HUES48 (cell line): ENCODE measurements at regions not wholly inside any gene's neighbourhood (a gene's known extent, or its start where the extent isn't known, plus 50 kb on each side); places are given as distances from the start of the nearest gene placed in this dataset.
"Not testable (repeated sequence)": the region's sequence is repeated elsewhere in the genome, so short reads cannot be mapped to it uniquely, and the experiment has no call there.

Source experiments
- H3K27ac ChIP-seq: one replicate; pipeline ENCODE4 v1.7.0; 2013; ENCODE audit warnings: low read depth, low read length, inconsistent platforms
- H3K27me3 ChIP-seq: 2 replicates; pipeline ENCODE4 v1.6.1; 2013; ENCODE audit warnings: mild to moderate bottlenecking, low read length; ENCODE audit not compliant: control insufficient read depth, insufficient read depth
- H3K36me3 ChIP-seq: 2 replicates; pipeline ENCODE4 v1.6.1; 2013; ENCODE audit warnings: low read length; ENCODE audit not compliant: control insufficient read depth, insufficient read depth
- H3K4me1 ChIP-seq: 2 replicates; pipeline ENCODE4 v1.6.1; 2013; ENCODE audit warnings: mild to moderate bottlenecking, low read length; ENCODE audit not compliant: control insufficient read depth, insufficient read depth
- H3K4me3 ChIP-seq: 2 replicates; pipeline ENCODE4 v1.5.1; 2013; ENCODE audit warnings: mild to moderate bottlenecking, low read depth, low read length
- H3K9ac ChIP-seq: 2 replicates; pipeline ENCODE4 v1.6.1; 2013; ENCODE audit warnings: mild to moderate bottlenecking, low read depth, low read length, moderate library complexity
- H3K9me3 ChIP-seq: 2 replicates; pipeline ENCODE4 v1.6.1; 2013; ENCODE audit warnings: low read length; ENCODE audit not compliant: control insufficient read depth, insufficient read depth

DNA sequence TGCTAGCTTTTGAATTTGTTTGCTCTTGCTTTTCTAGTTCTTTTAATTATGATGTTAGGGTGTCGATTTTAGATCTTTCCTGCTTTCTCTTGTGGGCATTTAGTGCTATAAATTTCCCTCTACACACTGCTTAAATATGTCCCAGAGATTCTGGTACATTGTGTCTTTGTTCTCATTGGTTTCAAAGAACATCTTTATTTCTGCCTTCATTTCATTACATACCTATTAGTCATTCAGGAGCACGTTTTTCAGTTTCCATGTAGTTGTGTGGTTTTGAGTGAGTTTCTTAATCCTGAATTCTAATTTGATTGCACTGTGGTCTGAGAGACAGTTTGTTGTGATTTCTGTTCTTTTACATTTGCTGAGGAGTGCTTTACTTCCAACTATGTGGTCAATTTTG is 51.2 kb upstream of the MB21D2 start:
- not testable (repeated sequence) for H3K4me1 ChIP-seq, H3K27ac ChIP-seq, H3K36me3 ChIP-seq, H3K4me3 ChIP-seq, H3K9ac ChIP-seq, H3K27me3 ChIP-seq, H3K9me3 ChIP-seq

DNA sequence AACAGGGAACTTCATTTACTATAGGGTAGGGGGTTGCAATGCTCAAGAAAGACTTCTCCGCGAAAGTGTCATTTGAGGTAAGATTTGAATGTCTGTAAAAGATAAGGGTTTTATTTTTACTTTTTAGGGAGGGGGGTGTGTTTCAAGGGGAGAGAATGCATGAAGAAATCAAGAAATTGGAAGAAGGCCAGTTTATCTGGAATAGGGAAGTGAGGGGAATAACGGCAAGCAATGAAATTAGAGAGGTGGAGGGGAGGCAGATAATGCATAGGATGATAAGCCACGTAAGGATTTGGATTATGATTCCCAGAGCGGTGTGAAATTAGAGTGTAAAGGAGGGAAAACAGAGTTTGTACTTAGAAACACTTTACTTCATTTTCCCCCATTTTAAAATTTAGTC is 63.0 kb upstream of the MB21D2 start:
- no peak overlapping the region for H3K27ac ChIP-seq
- no peaks in the 10 kb centered on the region for H3K36me3 ChIP-seq
- H3K27me3 ChIP-seq = no peaks in the 10 kb centered on the region
- no peaks in the 10 kb centered on the region for H3K9me3 ChIP-seq
- no peaks in the 10 kb centered on the region for H3K4me1 ChIP-seq
- no peak overlapping the region for H3K4me3 ChIP-seq
- H3K9ac ChIP-seq = no peak overlapping the region

DNA sequence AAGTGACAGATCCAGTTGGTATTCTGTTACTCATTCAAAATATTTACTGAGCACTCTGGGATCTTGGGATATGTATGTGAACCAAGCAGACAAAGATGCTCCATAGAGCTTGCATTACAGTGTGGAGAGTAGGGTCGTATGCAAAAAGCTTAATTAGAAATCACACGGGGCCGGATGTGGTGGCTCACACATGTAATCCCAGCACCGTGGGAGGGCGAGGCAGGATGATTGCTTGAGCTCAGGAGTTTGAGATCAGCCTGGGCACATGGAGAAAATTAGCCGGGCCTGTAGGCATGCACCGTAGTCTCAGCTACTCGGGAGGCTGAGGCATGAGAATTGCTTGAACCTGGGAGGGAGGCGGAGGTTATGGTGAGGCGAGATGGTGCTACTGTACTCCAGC is 68.7 kb upstream of the MB21D2 start:
- Histone ChIP-seq H3K36me3 (no peaks in the 10 kb centered on the region), H3K4me3 (no peak overlapping the region), H3K4me1 (no peaks in the 10 kb centered on the region), H3K27ac (no peak overlapping the region), H3K9ac (no peak overlapping the region), H3K27me3 (no peaks in the 10 kb centered on the region), H3K9me3 (no peaks in the 10 kb centered on the region)

DNA sequence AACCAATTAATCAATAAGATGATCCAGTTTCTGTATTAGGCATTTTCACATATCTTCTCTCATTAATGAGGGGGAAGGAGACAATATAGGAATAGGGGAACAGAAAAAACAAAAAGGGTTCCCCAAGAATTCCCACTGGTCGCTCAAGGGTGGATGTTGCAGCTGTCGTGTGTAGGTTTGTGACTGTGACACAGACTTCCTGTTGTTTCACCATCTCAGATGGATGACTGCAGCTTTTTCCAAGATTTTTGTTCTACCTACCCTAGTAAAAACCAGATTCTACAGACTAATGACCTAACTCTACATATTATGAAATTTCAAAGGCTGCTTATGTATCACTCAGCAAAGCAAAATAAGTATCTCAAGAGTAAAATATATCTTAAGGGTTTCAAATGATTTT is 73.7 kb upstream of the MB21D2 start:
- Histone ChIP-seq H3K27me3 (no peaks in the 10 kb centered on the region), H3K36me3 (no peaks in the 10 kb centered on the region)

DNA sequence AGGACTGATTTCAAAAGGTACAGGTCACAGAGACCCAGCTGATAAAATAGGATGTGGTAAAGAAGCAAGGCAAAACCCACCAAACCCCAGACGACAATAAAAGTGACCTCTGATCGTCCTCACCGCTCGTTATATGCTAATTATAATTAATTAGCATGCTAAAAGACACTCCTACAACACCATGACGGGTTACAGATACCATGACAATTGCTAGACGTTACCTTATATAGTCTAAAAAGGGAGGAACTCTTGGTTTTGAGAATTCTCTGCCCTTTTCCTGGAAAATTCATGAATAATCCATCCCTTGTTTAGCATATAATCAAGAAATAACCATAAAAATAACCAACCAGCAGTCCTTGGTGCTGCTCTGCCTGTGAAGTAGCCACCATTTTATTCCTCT is 74.7 kb upstream of the MB21D2 start:
- Histone ChIP-seq H3K36me3 (no peaks in the 10 kb centered on the region), H3K9me3 (peaks cover 12% of the 10 kb centered on the region), H3K4me3 (no peak overlapping the region), H3K9ac (no peak overlapping the region), H3K27ac (no peak overlapping the region), H3K4me1 (peaks cover 7% of the 10 kb centered on the region; the same call in 1 of the 2 replicates), H3K27me3 (no peaks in the 10 kb centered on the region)

More for the DNA sequence above, 73.7 kb upstream of the MB21D2 start:
- peaks cover 7% of the 10 kb centered on the region; the same call in 1 of the 2 replicates for H3K4me1 ChIP-seq
- no peak overlapping the region for H3K4me3 ChIP-seq
- H3K9ac ChIP-seq = no peak overlapping the region
- peaks cover 12% of the 10 kb centered on the region for H3K9me3 ChIP-seq
- H3K27ac ChIP-seq = no peak overlapping the region

DNA sequence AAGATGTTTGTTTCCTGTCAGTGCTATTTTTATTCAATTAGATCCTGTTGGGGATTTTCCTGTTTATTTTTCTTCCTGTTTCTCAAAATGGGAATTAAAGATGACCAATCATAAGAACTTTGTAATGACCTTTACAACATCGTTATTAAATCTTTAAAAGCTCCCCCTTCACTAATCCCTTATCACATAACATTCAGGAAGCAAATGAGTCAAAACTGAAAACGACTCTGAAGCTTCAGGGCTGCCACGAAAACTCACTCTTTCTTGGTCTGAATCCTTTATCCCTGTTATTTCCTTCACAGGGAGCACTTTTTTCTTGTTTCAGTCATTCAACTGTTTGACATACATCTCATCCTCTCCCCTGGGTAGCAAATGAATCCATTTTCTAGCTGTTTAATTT is 75.8 kb upstream of the MB21D2 start:
- no peak overlapping the region for H3K9ac ChIP-seq
- H3K4me1 ChIP-seq = peaks cover 7% of the 10 kb centered on the region; the same call in 1 of the 2 replicates
- no peaks in the 10 kb centered on the region for H3K36me3 ChIP-seq
- no peak overlapping the region for H3K4me3 ChIP-seq
- H3K27ac ChIP-seq = no peak overlapping the region
- peaks cover 12% of the 10 kb centered on the region for H3K9me3 ChIP-seq
- H3K27me3 ChIP-seq = no peaks in the 10 kb centered on the region

DNA sequence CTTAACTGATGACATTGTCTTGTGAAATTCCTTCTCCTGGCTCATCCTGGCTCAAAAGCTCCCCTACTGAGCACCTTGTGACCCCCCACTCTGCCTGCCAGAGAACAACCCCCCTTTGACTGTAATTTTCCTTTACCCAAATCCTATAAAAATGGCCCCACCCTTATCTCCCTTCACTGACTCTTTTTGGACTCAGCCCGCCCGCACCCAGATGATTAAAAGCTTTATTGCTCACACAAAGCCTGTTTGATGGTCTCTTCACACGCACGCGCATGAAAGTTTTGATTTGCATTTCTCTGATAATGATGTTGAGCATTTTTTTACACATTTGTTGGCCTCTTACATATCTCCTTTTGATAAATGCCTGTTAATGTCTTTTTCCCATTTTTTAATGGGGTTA is 83.5 kb upstream of the MB21D2 start:
- not testable (repeated sequence) for H3K4me3 ChIP-seq, H3K36me3 ChIP-seq, H3K9me3 ChIP-seq, H3K4me1 ChIP-seq, H3K27me3 ChIP-seq, H3K9ac ChIP-seq, H3K27ac ChIP-seq

DNA sequence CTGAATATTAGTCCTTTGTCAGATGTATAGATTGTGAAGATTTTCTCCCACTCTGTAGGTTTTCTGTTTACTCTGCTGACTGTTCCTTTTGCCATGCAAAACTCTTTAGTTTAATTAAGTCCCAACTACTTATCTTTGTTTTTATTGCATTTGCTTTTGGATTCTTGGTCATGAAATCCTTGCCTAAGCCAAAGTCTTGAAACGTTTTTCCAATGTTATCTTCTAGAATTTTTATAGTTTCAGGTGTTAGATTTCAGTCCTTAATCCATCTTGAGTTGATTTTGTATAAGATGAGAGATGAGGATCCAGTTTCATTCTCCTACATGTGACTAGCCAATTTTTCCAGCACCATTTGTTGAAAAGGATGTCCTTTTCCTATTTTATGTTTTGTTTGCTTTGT is 86.0 kb upstream of the MB21D2 start:
- H3K36me3 ChIP-seq, H3K9ac ChIP-seq, H3K27ac ChIP-seq, H3K4me3 ChIP-seq, H3K9me3 ChIP-seq, H3K27me3 ChIP-seq, H3K4me1 ChIP-seq: not testable (repeated sequence)

DNA sequence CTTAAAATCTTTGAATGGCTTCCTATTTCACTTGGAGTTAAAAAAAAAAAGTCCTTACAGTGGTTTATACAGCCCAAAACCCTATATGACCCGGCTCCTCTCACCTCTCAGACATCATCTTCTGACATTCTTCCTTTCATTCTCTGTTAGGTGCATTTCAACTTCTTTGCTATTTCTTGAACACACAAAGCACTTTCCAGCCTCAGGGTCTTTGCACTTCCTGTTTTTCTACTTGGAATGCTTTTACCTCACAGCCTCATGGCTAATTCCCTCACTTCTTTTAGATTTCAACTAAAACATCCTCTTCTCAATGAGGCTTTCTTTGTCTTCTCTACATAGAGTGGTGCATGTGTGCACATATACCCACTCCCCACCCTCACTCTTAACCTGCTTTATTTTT is 91.0 kb upstream of the MB21D2 start:
- no peak overlapping the region for H3K9ac ChIP-seq
- H3K4me3 ChIP-seq = no peak overlapping the region
- no peaks in the 10 kb centered on the region for H3K4me1 ChIP-seq
- H3K36me3 ChIP-seq = no peaks in the 10 kb centered on the region
- peaks cover 8% of the 10 kb centered on the region; the same call in 1 of the 2 replicates for H3K9me3 ChIP-seq
- H3K27me3 ChIP-seq = no peaks in the 10 kb centered on the region
- no peak overlapping the region for H3K27ac ChIP-seq

DNA sequence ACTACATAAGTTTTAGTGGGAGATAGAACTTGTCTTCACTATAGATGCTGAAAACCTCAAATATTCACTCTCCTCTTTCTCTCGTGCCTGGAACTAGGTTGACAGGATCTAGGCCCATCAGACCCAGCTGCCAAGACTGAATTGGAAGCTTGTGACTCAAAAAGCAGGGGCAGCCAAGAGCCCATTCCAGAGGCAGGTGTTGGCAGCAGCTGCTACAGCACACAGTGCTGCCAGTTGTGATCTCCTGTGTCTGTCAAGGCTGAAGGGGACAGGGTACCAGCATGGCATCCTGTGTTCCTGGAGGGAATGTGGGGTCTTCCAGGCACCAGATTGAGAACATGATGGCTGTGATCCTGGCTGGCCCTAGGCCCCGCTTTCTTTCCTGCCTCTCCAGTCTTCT is 92.5 kb upstream of the MB21D2 start:
- Histone ChIP-seq H3K27ac (no peak overlapping the region), H3K9me3 (peaks cover 8% of the 10 kb centered on the region; the same call in 1 of the 2 replicates), H3K4me1 (no peaks in the 10 kb centered on the region), H3K9ac (no peak overlapping the region), H3K27me3 (no peaks in the 10 kb centered on the region), H3K36me3 (no peaks in the 10 kb centered on the region), H3K4me3 (no peak overlapping the region)

DNA sequence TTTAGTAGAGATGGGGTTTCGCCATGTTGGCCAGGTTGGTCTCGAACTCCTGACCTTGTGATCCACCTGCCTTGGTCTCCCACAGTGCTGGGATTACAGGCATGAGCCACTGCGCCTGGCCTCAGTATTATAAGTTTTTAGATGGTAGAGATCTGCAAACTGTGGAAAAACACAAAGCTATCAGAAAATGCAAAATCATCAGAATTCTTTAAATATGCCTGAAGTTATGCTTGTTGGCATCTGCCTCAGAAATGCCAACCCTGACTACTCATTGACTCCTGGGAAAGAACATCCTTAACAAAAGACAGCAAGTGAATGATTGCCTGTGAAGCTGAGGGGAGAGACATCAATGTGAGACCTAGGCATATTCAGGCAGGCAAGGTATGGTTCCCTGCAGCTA is 94.3 kb upstream of the MB21D2 start:
- Histone ChIP-seq H3K4me3 (no peak overlapping the region), H3K9ac (no peak overlapping the region), H3K27ac (no peak overlapping the region), H3K27me3 (no peaks in the 10 kb centered on the region), H3K9me3 (peaks cover 8% of the 10 kb centered on the region; the same call in 1 of the 2 replicates), H3K36me3 (no peaks in the 10 kb centered on the region), H3K4me1 (peaks cover 12% of the 10 kb centered on the region)

DNA sequence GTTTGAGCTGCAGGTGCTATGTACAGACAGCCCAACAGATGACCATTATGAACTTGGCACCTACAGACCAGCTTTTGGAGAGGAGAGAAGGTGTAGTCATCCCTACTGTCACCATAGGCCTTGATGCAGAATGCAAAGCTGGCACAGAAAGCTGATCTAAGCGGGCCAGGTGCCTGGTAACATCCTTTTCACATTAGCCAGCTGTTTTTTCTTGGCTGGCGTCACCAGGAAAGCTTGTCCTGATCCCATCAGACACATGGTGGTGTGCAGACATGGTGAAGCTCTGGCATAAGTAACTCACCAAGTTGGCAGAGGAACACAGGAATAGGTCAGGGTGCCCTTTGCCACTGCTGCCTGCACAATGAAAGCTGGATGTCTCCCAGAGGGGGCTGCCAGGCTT is 97.2 kb upstream of the MB21D2 start:
- Histone ChIP-seq H3K9ac (no peak overlapping the region), H3K36me3 (no peaks in the 10 kb centered on the region), H3K27ac (no peak overlapping the region), H3K4me1 (peaks cover 18% of the 10 kb centered on the region), H3K9me3 (peaks cover 8% of the 10 kb centered on the region; the same call in 1 of the 2 replicates), H3K4me3 (no peak overlapping the region), H3K27me3 (no peaks in the 10 kb centered on the region)
